GM10266 (cell line): ENCODE measurements at regions not wholly inside any gene's neighbourhood (a gene's known extent, or its start where the extent isn't known, plus 50 kb on each side); places are given as distances from the start of the nearest gene placed in this dataset.

Experiments
- DNase-seq: peaks from one replicate; pipeline ENCODE4 v3.0.0; 2012; ENCODE audit errors: extremely low spot score
- CTCF ChIP-seq: IDR thresholded peaks from 2 replicates; pipeline ENCODE4 v1.5.1; 2012; ENCODE audit warnings: mild to moderate bottlenecking, low read depth; ENCODE audit not compliant: control insufficient read depth, insufficient read depth; ENCODE audit errors: missing control alignments

GRCh38 chr6:137341681-137342195, 122.6 kb upstream of the IFNGR1 start:
- DNase-seq = peak; percentile 28
- TF ChIP-seq CTCF = peak; percentile 43

GRCh38 chr6:137339929-137340559, 120.9 kb upstream of the IFNGR1 start:
- TF ChIP-seq CTCF = no peak
- no peak for DNase-seq

- TF ChIP-seq CTCF = no peak
- no peak for DNase-seq
Observed at GRCh38 chr6:137334884-137335283, 115.7 kb upstream of the IFNGR1 start.

GRCh38 chr6:137334094-137334493, 114.9 kb upstream of the IFNGR1 start:
- DNase-seq = no peak
- TF ChIP-seq CTCF = no peak

GRCh38 chr6:137332637-137333280, 113.6 kb upstream of the IFNGR1 start:
- DNase-seq = no peak
- TF ChIP-seq CTCF = no peak

- DNase-seq = no peak
- no peak for TF ChIP-seq CTCF
Observed at GRCh38 chr6:137323860-137324259, 104.7 kb upstream of the IFNGR1 start.

- no peak for DNase-seq
- TF ChIP-seq CTCF = no peak
Observed at GRCh38 chr6:137320271-137320670, 101.1 kb upstream of the IFNGR1 start.
